ENCODE measurements at regions not wholly inside any gene's neighbourhood (a gene's known extent, or its start where the extent isn't known, plus 50 kb on each side); places are given as distances from the start of the nearest gene placed in this dataset.
"Not testable (repeated sequence)": the region's sequence is repeated elsewhere in the genome, so short reads cannot be mapped to it uniquely, and the experiment has no call there.

DNA sequence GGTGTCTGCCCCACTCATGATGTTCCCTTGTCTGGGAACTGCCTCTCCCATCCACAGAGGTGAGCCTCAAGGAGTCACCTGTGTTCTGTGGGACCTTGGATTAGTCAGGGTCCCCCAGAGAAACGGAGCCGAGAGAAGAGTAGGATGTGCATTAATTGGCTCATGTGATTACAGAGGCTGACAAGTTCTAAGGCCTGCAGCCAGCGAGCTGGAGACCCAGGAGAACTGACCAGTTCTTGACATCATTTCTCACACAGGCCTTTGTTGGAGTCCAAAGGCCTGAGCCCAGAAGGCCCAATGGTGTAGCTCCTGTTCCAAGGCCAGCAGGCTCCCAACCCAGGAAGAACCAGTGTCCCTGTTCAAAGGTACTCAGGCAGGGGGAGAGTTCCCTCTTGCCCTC, 186.6 kb downstream of the BCL2L11 start:
- TF ChIP-seq POLR2A (IDR thresholded peaks at IDR 0.05; ENCODE audit: extremely low read depth, insufficient read length) = not testable (repeated sequence)
- TF ChIP-seq, protein P1, sequence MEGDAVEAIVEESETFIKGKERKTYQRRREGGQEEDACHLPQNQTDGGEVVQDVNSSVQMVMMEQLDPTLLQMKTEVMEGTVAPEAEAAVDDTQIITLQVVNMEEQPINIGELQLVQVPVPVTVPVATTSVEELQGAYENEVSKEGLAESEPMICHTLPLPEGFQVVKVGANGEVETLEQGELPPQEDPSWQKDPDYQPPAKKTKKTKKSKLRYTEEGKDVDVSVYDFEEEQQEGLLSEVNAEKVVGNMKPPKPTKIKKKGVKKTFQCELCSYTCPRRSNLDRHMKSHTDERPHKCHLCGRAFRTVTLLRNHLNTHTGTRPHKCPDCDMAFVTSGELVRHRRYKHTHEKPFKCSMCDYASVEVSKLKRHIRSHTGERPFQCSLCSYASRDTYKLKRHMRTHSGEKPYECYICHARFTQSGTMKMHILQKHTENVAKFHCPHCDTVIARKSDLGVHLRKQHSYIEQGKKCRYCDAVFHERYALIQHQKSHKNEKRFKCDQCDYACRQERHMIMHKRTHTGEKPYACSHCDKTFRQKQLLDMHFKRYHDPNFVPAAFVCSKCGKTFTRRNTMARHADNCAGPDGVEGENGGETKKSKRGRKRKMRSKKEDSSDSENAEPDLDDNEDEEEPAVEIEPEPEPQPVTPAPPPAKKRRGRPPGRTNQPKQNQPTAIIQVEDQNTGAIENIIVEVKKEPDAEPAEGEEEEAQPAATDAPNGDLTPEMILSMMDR (IDR thresholded peaks at IDR 0.05; ENCODE audit: low read depth, low read length) = not testable (repeated sequence)
- TF ChIP-seq, protein P2, sequence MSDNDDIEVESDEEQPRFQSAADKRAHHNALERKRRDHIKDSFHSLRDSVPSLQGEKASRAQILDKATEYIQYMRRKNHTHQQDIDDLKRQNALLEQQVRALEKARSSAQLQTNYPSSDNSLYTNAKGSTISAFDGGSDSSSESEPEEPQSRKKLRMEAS (IDR thresholded peaks at IDR 0.05; ENCODE audit: low read depth, low read length) = not testable (repeated sequence)
